Breast epithelium (tissue), 3 donors: ENCODE measurements at regions not wholly inside any gene's neighbourhood (a gene's known extent, or its start where the extent isn't known, plus 50 kb on each side); places are given as distances from the start of the nearest gene placed in this dataset.

Source experiments
- POLR2A ChIP-seq: fragments of 450-650 bp; IDR thresholded peaks from one replicate; pipeline ENCODE4 v1.6.1; 2016; ENCODE audit warnings: antibody characterized with exemption, mild to moderate bottlenecking, moderate library complexity
- POLR2AphosphoS5 ChIP-seq, 3 donors: sonication (generic); formaldehyde crosslinking; IDR thresholded peaks; one replicate each; pipeline ENCODE4 v1.6.1; 2017; ENCODE audit warnings: antibody characterized with exemption in 3 of 3
- TF ChIP-seq, protein P1 (sequence below), 3 donors: fragments of 450-650 bp; IDR thresholded peaks; one replicate each; pipeline ENCODE4 v1.5.1; 2016 to 2017; ENCODE audit warnings: antibody characterized with exemption in 3 of 3, mild to moderate bottlenecking in 3 of 3, moderate library complexity in 3 of 3

DNA sequence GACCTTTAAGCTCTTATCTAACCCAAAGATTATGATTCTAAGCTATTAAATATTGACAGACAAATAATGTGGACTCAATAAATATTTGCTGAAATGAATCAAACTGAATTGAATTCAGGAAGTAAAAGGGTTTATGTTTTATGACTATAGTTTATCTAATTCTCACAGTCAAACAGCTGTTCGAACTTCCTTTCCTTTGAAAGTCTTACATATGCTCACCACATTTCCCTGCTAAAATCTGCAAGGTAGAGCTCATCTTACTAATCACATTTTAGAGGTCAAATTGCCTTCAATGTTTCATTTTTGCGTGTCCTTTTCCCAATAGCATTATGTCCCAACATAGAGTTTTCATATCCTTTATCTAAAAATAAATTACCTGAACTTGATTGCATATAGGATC lies 154.9 kb upstream of the PPP1R3A start:
- TF ChIP-seq POLR2A (no peak), POLR2AphosphoS5 (IDR thresholded peaks at IDR 0.05) (no peak)
- TF ChIP-seq, protein P1, sequence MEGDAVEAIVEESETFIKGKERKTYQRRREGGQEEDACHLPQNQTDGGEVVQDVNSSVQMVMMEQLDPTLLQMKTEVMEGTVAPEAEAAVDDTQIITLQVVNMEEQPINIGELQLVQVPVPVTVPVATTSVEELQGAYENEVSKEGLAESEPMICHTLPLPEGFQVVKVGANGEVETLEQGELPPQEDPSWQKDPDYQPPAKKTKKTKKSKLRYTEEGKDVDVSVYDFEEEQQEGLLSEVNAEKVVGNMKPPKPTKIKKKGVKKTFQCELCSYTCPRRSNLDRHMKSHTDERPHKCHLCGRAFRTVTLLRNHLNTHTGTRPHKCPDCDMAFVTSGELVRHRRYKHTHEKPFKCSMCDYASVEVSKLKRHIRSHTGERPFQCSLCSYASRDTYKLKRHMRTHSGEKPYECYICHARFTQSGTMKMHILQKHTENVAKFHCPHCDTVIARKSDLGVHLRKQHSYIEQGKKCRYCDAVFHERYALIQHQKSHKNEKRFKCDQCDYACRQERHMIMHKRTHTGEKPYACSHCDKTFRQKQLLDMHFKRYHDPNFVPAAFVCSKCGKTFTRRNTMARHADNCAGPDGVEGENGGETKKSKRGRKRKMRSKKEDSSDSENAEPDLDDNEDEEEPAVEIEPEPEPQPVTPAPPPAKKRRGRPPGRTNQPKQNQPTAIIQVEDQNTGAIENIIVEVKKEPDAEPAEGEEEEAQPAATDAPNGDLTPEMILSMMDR (IDR thresholded peaks at IDR 0.05) = no peak
